CD4-positive, alpha-beta T cell treated with Interleukin-12 subunit alpha and Interleukin-12 subunit beta, for 1 hour (primary cell): ENCODE measurements at regions not wholly inside any gene's neighbourhood (a gene's known extent, or its start where the extent isn't known, plus 50 kb on each side); places are given as distances from the start of the nearest gene placed in this dataset.
"Not testable (repeated sequence)": the region's sequence is repeated elsewhere in the genome, so short reads cannot be mapped to it uniquely, and the experiment has no call there.

ENCODE experiments used
- DNase-seq: peaks from one replicate; pipeline ENCODE4 v3.0.0-alpha.2; 2020

- DNase-seq = no peak
Measured at GRCh38 chr14:34081576-34082136, 130.8 kb upstream of the EGLN3 start.

GRCh38 chr14:34081101-34081575, 130.3 kb upstream of the EGLN3 start:
- no peak for DNase-seq

GRCh38 chr14:34079643-34080042, 128.8 kb upstream of the EGLN3 start:
- not testable (repeated sequence) for DNase-seq

GRCh38 chr14:34078117-34078743, 127.4 kb upstream of the EGLN3 start:
- DNase-seq = no peak

- DNase-seq = no peak
Measured at GRCh38 chr14:34075826-34076225, 125.0 kb upstream of the EGLN3 start.

- no peak for DNase-seq
Measured at GRCh38 chr14:34075042-34075744, 124.3 kb upstream of the EGLN3 start.

GRCh38 chr14:34072921-34073320, 122.0 kb upstream of the EGLN3 start:
- DNase-seq = no peak

GRCh38 chr14:34072401-34072800, 121.5 kb upstream of the EGLN3 start:
- no peak for DNase-seq

GRCh38 chr14:34070917-34071407, 120.1 kb upstream of the EGLN3 start:
- no peak for DNase-seq

GRCh38 chr14:34069854-34070582, 119.1 kb upstream of the EGLN3 start:
- no peak for DNase-seq

- no peak for DNase-seq
Measured at GRCh38 chr14:34067587-34067986, 116.7 kb upstream of the EGLN3 start.

- DNase-seq = no peak
Measured at GRCh38 chr14:34065690-34066391, 115.0 kb upstream of the EGLN3 start.

GRCh38 chr14:34065236-34065635, 114.4 kb upstream of the EGLN3 start:
- DNase-seq = no peak

- DNase-seq = no peak
Measured at GRCh38 chr14:34064349-34064748, 113.5 kb upstream of the EGLN3 start.

- no peak for DNase-seq
Measured at GRCh38 chr14:34063470-34064164, 112.7 kb upstream of the EGLN3 start.

- no peak for DNase-seq
Measured at GRCh38 chr14:34063042-34063441, 112.2 kb upstream of the EGLN3 start.

GRCh38 chr14:34062353-34062973, 111.6 kb upstream of the EGLN3 start:
- DNase-seq = no peak

GRCh38 chr14:34060651-34060999, 109.8 kb upstream of the EGLN3 start:
- DNase-seq = no peak

GRCh38 chr14:34059925-34060650, 109.2 kb upstream of the EGLN3 start:
- peak; percentile 66 for DNase-seq

GRCh38 chr14:34059037-34059924, 108.4 kb upstream of the EGLN3 start:
- DNase-seq = no peak
